ENCODE measurements at regions not wholly inside any gene's neighbourhood (a gene's known extent, or its start where the extent isn't known, plus 50 kb on each side); places are given as distances from the start of the nearest gene placed in this dataset.

- H3K9ac ChIP-seq = no peak overlapping the region
- no peaks in the 10 kb centered on the region for H3K4me1 ChIP-seq
- H2AFZ ChIP-seq = no peak overlapping the region
- no peaks in the 10 kb centered on the region for H3K79me2 ChIP-seq
- no peaks in the 10 kb centered on the region for H3K36me3 ChIP-seq (ENCODE audit: control insufficient read depth, insufficient read depth, low read length)
- no peak overlapping the region for H3K4me2 ChIP-seq (ENCODE audit: low read length)
- H3K27me3 ChIP-seq (ENCODE audit: control insufficient read depth, insufficient read depth, low read length) = no peaks in the 10 kb centered on the region
- no peak overlapping the region for H3K27ac ChIP-seq
- H3K4me3 ChIP-seq (ENCODE audit: low read depth, low read length) = no peak overlapping the region
- H3K9me3 ChIP-seq (ENCODE audit: control insufficient read depth, low read length) = no peaks in the 10 kb centered on the region
- TF ChIP-seq CTCF (IDR thresholded peaks at IDR 0.05) = no peak
Measured at GRCh38 chr5:88419931-88420330, 151.3 kb upstream of the TMEM161B start.

- Histone ChIP-seq H3K4me2 (ENCODE audit: low read length) (no peak overlapping the region), H3K4me1 (no peaks in the 10 kb centered on the region), H3K36me3 (ENCODE audit: control insufficient read depth, insufficient read depth, low read length) (no peaks in the 10 kb centered on the region), H3K4me3 (ENCODE audit: low read depth, low read length) (no peak overlapping the region), H2AFZ (no peak overlapping the region), H3K27ac (no peak overlapping the region), H3K79me2 (no peaks in the 10 kb centered on the region), H3K9me3 (ENCODE audit: control insufficient read depth, low read length) (no peaks in the 10 kb centered on the region), H3K9ac (no peak overlapping the region), H3K27me3 (ENCODE audit: control insufficient read depth, insufficient read depth, low read length) (no peaks in the 10 kb centered on the region)
- no peak for TF ChIP-seq CTCF (IDR thresholded peaks at IDR 0.05)
Measured at GRCh38 chr5:88407341-88407740, 138.7 kb upstream of the TMEM161B start.

- no peak overlapping the region for H3K4me3 ChIP-seq (ENCODE audit: low read depth, low read length)
- H3K4me1 ChIP-seq = no peaks in the 10 kb centered on the region
- H3K4me2 ChIP-seq (ENCODE audit: low read length) = no peak overlapping the region
- no peak for TF ChIP-seq CTCF (IDR thresholded peaks at IDR 0.05)
- H3K9me3 ChIP-seq (ENCODE audit: control insufficient read depth, low read length) = no peaks in the 10 kb centered on the region
- no peak overlapping the region for H3K9ac ChIP-seq
- no peaks in the 10 kb centered on the region for H3K27me3 ChIP-seq (ENCODE audit: control insufficient read depth, insufficient read depth, low read length)
- H2AFZ ChIP-seq = no peak overlapping the region
- no peaks in the 10 kb centered on the region for H3K79me2 ChIP-seq
- H3K36me3 ChIP-seq (ENCODE audit: control insufficient read depth, insufficient read depth, low read length) = no peaks in the 10 kb centered on the region
- no peak overlapping the region for H3K27ac ChIP-seq
Measured at GRCh38 chr5:88405783-88406182, 137.1 kb upstream of the TMEM161B start.

GRCh38 chr5:88404405-88404804 lies 135.8 kb upstream of the TMEM161B start:
- Histone ChIP-seq H2AFZ (no peak overlapping the region), H3K27ac (no peak overlapping the region), H3K79me2 (no peaks in the 10 kb centered on the region), H3K9ac (no peak overlapping the region), H3K4me2 (ENCODE audit: low read length) (no peak overlapping the region), H3K4me1 (no peaks in the 10 kb centered on the region), H3K4me3 (ENCODE audit: low read depth, low read length) (no peak overlapping the region), H3K36me3 (ENCODE audit: control insufficient read depth, insufficient read depth, low read length) (no peaks in the 10 kb centered on the region), H3K27me3 (ENCODE audit: control insufficient read depth, insufficient read depth, low read length) (no peaks in the 10 kb centered on the region), H3K9me3 (ENCODE audit: control insufficient read depth, low read length) (no peaks in the 10 kb centered on the region)
- no peak for TF ChIP-seq CTCF (IDR thresholded peaks at IDR 0.05)

GRCh38 chr5:88401686-88402085 lies 133.0 kb upstream of the TMEM161B start:
- no peak overlapping the region for H3K4me3 ChIP-seq (ENCODE audit: low read depth, low read length)
- H3K9ac ChIP-seq = no peak overlapping the region

More at GRCh38 chr5:88401686-88402085, 133.0 kb upstream of the TMEM161B start:
- Histone ChIP-seq H3K27ac (no peak overlapping the region), H2AFZ (no peak overlapping the region), H3K4me1 (no peaks in the 10 kb centered on the region), H3K79me2 (no peaks in the 10 kb centered on the region), H3K4me2 (ENCODE audit: low read length) (no peak overlapping the region), H3K9me3 (ENCODE audit: control insufficient read depth, low read length) (no peaks in the 10 kb centered on the region), H3K27me3 (ENCODE audit: control insufficient read depth, insufficient read depth, low read length) (no peaks in the 10 kb centered on the region), H3K36me3 (ENCODE audit: control insufficient read depth, insufficient read depth, low read length) (no peaks in the 10 kb centered on the region)
- TF ChIP-seq CTCF (IDR thresholded peaks at IDR 0.05) = no peak

Data from parathyroid adenoma (tissue), 2 donors.